Peyer's patch (tissue), 4 donors: ENCODE measurements at regions not wholly inside any gene's neighbourhood (a gene's known extent, or its start where the extent isn't known, plus 50 kb on each side); places are given as distances from the start of the nearest gene placed in this dataset.

Experiments used
- DNase-seq, 3 donors: peaks; one replicate each; pipeline ENCODE4 v3.0.0-alpha.2; 2017 to 2019
- H3K27ac ChIP-seq, 4 donors: fragments of 200-600 bp; sonication (generic); one replicate each; pipeline ENCODE4 v1.5.1; 2016 to 2019
- H3K27me3 ChIP-seq, 2 donors: fragments of 200-600 bp; sonication (generic); one replicate each; pipeline ENCODE4 v1.5.1; 2019
- H3K36me3 ChIP-seq, 3 donors: fragments of 200-600 bp; sonication (generic); one replicate each; pipeline ENCODE4 v1.5.1; 2016 to 2019
- H3K4me1 ChIP-seq, 4 donors: fragments of 200-600 bp; sonication (generic); one replicate each; pipeline ENCODE4 v1.5.1; 2016 to 2019
- H3K4me3 ChIP-seq, 4 donors: fragments of 200-600 bp; sonication (generic); 1 replicate in 3 of 4; 2 replicates in 1 of 4; pipeline ENCODE4 v1.5.1; 2016 to 2019; ENCODE audit warnings: mild to moderate bottlenecking in 1 of 4
- H3K9me3 ChIP-seq, 4 donors: fragments of 200-600 bp; sonication (generic); one replicate each; pipeline ENCODE4 v1.5.1; 2016 to 2019; ENCODE audit warnings: mild to moderate bottlenecking in 1 of 4
- CTCF ChIP-seq, 6 experiments: fragments of 450-650 bp in 4 of 6; fragments of 200-600 bp in 2 of 6; sonication (generic) in 1 of 6; IDR thresholded peaks; one replicate each; pipeline ENCODE4 v1.5.1; 2017 to 2019; ENCODE audit warnings: antibody characterized with exemption in 6 of 6, mild to moderate bottlenecking in 3 of 6, moderate library complexity in 1 of 6
- POLR2A ChIP-seq, 2 donors: fragments of 450-650 bp; IDR thresholded peaks; one replicate each; pipeline ENCODE4 v1.5.1; 2017; ENCODE audit warnings: antibody characterized with exemption in 2 of 2, mild to moderate bottlenecking in 2 of 2, moderate library complexity in 2 of 2

GRCh38 chr4:138658518-138658917, 357.1 kb upstream of the NOCT start:
- TF ChIP-seq POLR2A (IDR thresholded peaks at IDR 0.05) (no peak), CTCF (IDR thresholded peaks at IDR 0.05) (no peak)

GRCh38 chr4:138656990-138657389, 358.6 kb upstream of the NOCT start:
- no peaks in the 10 kb centered on the region for H3K36me3 ChIP-seq
- no peak for TF ChIP-seq POLR2A (IDR thresholded peaks at IDR 0.05)
- no peak overlapping the region for H3K27ac ChIP-seq
- H3K4me3 ChIP-seq = no peak overlapping the region
- H3K4me1 ChIP-seq = no peaks in the 10 kb centered on the region
- H3K9me3 ChIP-seq = no peaks in the 10 kb centered on the region
- no peak for DNase-seq
- no peaks in the 10 kb centered on the region for H3K27me3 ChIP-seq

More at GRCh38 chr4:138658518-138658917, 357.1 kb upstream of the NOCT start:
- H3K9me3 ChIP-seq = no peaks in the 10 kb centered on the region
- H3K27me3 ChIP-seq = no peaks in the 10 kb centered on the region
- H3K27ac ChIP-seq = no peak overlapping the region
- no peaks in the 10 kb centered on the region for H3K36me3 ChIP-seq
- no peak for DNase-seq
- H3K4me3 ChIP-seq = no peak overlapping the region
- no peaks in the 10 kb centered on the region for H3K4me1 ChIP-seq

GRCh38 chr4:138655985-138656384, 359.6 kb upstream of the NOCT start:
- no peak for DNase-seq
- Histone ChIP-seq H3K4me1 (no peaks in the 10 kb centered on the region), H3K27me3 (no peaks in the 10 kb centered on the region), H3K27ac (no peak overlapping the region), H3K36me3 (no peaks in the 10 kb centered on the region), H3K9me3 (no peaks in the 10 kb centered on the region), H3K4me3 (no peak overlapping the region)
- TF ChIP-seq POLR2A (IDR thresholded peaks at IDR 0.05) (no peak), CTCF (IDR thresholded peaks at IDR 0.05) (no peak)

- H3K36me3 ChIP-seq = no peaks in the 10 kb centered on the region
- DNase-seq = no peak
- H3K27me3 ChIP-seq = no peaks in the 10 kb centered on the region
- no peaks in the 10 kb centered on the region for H3K9me3 ChIP-seq
- no peak for TF ChIP-seq CTCF (IDR thresholded peaks at IDR 0.05)
- TF ChIP-seq POLR2A (IDR thresholded peaks at IDR 0.05) = no peak
- no peaks in the 10 kb centered on the region for H3K4me1 ChIP-seq
- no peak overlapping the region for H3K4me3 ChIP-seq
- H3K27ac ChIP-seq = no peak overlapping the region
Measured at GRCh38 chr4:138655286-138655685, 360.3 kb upstream of the NOCT start.

- no peak for TF ChIP-seq CTCF (IDR thresholded peaks at IDR 0.05)
- no peak for TF ChIP-seq POLR2A (IDR thresholded peaks at IDR 0.05)
- no peak for DNase-seq
- no peaks in the 10 kb centered on the region for H3K9me3 ChIP-seq
- H3K4me1 ChIP-seq = no peaks in the 10 kb centered on the region
- H3K27me3 ChIP-seq = no peaks in the 10 kb centered on the region
- no peak overlapping the region for H3K4me3 ChIP-seq
- H3K27ac ChIP-seq = no peak overlapping the region
- no peaks in the 10 kb centered on the region for H3K36me3 ChIP-seq
Measured at GRCh38 chr4:138650929-138651448, 364.6 kb upstream of the NOCT start.

- H3K9me3 ChIP-seq = no peaks in the 10 kb centered on the region
- TF ChIP-seq POLR2A (IDR thresholded peaks at IDR 0.05) (no peak), CTCF (IDR thresholded peaks at IDR 0.05) (no peak)
- H3K36me3 ChIP-seq = no peaks in the 10 kb centered on the region
- no peaks in the 10 kb centered on the region for H3K4me1 ChIP-seq
- H3K4me3 ChIP-seq = no peak overlapping the region
- no peaks in the 10 kb centered on the region for H3K27me3 ChIP-seq
- no peak for DNase-seq
- H3K27ac ChIP-seq = no peak overlapping the region
Measured at GRCh38 chr4:138650495-138650894, 365.1 kb upstream of the NOCT start.
